CD4-positive, alpha-beta T cell (primary cell): ENCODE measurements at regions not wholly inside any gene's neighbourhood (a gene's known extent, or its start where the extent isn't known, plus 50 kb on each side); places are given as distances from the start of the nearest gene placed in this dataset.

Source experiments
- ATAC-seq: fragments of 200-7000 bp; cut with Tn5 transposase; one replicate; pipeline ENCODE4 v1.10.0; 2022; ENCODE audit warnings: mild to moderate bottlenecking; ENCODE audit not compliant: poor library complexity
- CTCF ChIA-PET: fragments of 350-600 bp; sonication (Branson Sonifier 250); formaldehyde crosslinking; loops from one replicate; lab custom pipeline; 2021; ENCODE audit warnings: antibody characterized with exemption, inconsistent platforms; lab: Charles Lee
- POLR2A ChIA-PET: fragments of 350-600 bp; sonication (Branson Sonifier 250); formaldehyde crosslinking; loops from one replicate; lab custom pipeline; 2021; ENCODE audit warnings: antibody characterized with exemption, inconsistent platforms; lab: Charles Lee
- DNase-seq, 14 experiments: peaks; one replicate each; pipeline ENCODE4 v3.0.0-alpha.2; 2013 to 2020; ENCODE audit warnings: mixed read lengths in 2 of 14
- H3K27ac ChIP-seq, 2 donors: one replicate each; pipeline versions ENCODE4 v1.5.1 to v1.7.0; 2013; ENCODE audit warnings: low read length in 2 of 2, low read depth in 1 of 2, mild to moderate bottlenecking in 1 of 2
- H3K27me3 ChIP-seq, 2 experiments: 1 replicate in 1 of 2; 2 replicates in 1 of 2; pipeline versions ENCODE4 v1.6.1 to v1.7.0; 2013; ENCODE audit warnings: low read length in 2 of 2, control low read depth in 1 of 2, mild to moderate bottlenecking in 1 of 2, moderate library complexity in 1 of 2; ENCODE audit not compliant: insufficient read depth in 2 of 2, control insufficient read depth in 1 of 2
- H3K36me3 ChIP-seq: one replicate; pipeline ENCODE4 v1.6.1; 2013; ENCODE audit warnings: low read length, control low read depth; ENCODE audit not compliant: insufficient read depth
- H3K4me1 ChIP-seq: one replicate; pipeline ENCODE4 v1.6.1; 2013; ENCODE audit warnings: low read length, control low read depth; ENCODE audit not compliant: insufficient read depth
- H3K4me3 ChIP-seq: one replicate; pipeline ENCODE4 v1.5.1; 2013; ENCODE audit warnings: mild to moderate bottlenecking, low read length, moderate library complexity
- H3K9me3 ChIP-seq, 2 experiments: 1 replicate in 1 of 2; 2 replicates in 1 of 2; pipeline versions ENCODE4 v1.6.1 to v1.7.0; 2013; ENCODE audit warnings: low read length in 2 of 2, mild to moderate bottlenecking in 2 of 2, control low read depth in 1 of 2, moderate library complexity in 1 of 2; ENCODE audit not compliant: control insufficient read depth in 1 of 2, insufficient read depth in 1 of 2
- H3K27ac Mint-ChIP-seq: one replicate; pipeline ENCODE4 v1.8.0; 2020; ENCODE audit warnings: mixed read lengths
- H3K27me3 Mint-ChIP-seq: one replicate; pipeline ENCODE4 v1.8.0; 2021; ENCODE audit warnings: mixed read lengths
- H3K36me3 Mint-ChIP-seq: one replicate; pipeline ENCODE4 v1.8.0; 2021; ENCODE audit warnings: low read depth, mixed read lengths
- H3K4me1 Mint-ChIP-seq: one replicate; pipeline ENCODE4 v1.8.0; 2021; ENCODE audit warnings: low read depth, mixed read lengths
- H3K4me3 Mint-ChIP-seq: one replicate; pipeline ENCODE4 v1.8.0; 2020; ENCODE audit warnings: mild to moderate bottlenecking, mixed read lengths
- H3K9me3 Mint-ChIP-seq: one replicate; pipeline ENCODE4 v1.8.0; 2020; ENCODE audit warnings: mixed read lengths
- intact Hi-C, 2 experiments: fragments of 100-400 bp; cut with DNase I in 1 of 2; cut with micrococcal nuclease in 1 of 2; formaldehyde crosslinking; loops; one replicate each; pipeline versions ENCODE4 v1.15.1 to v1.9.0; 2023 to 2025; cut with DNase I, micrococcal nuclease
- TF ChIP-seq, protein P1 (sequence below): fragments of 200-600 bp; IDR thresholded peaks from one replicate; pipeline ENCODE4 v1.8.0; 2022; ENCODE audit warnings: antibody characterized with exemption, mild to moderate bottlenecking

DNA sequence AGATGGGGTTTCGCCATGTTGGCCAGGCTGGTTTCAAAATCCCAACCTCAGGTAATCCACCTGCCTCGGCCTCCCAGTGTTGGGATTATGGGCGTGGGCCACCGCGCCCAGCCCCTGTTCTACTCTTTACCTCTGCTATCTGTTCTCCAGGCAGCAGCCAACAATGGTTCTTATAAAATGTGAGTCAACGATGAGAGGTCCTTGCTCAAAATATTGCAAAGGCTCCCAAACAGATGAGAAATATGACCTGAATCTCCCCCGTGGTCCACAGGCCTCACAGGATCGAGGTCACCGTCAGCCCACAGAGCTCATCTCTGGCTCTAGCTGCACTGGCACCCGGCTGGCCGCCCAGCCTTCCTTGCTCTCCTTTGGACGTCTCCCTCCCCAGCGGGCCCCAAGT, 62.0 kb upstream of the EGFR start:
- DNase-seq (no peak), ATAC-seq (no peak)
- Histone ChIP-seq H3K4me1 (no peaks in the 10 kb centered on the region), H3K27ac (no peak overlapping the region), H3K27me3 (peaks cover 0 to 2% of the 10 kb centered on the region in 2 experiments), H3K9me3 (peaks cover 0 to 11% of the 10 kb centered on the region in 2 experiments), H3K36me3 (no peaks in the 10 kb centered on the region), H3K4me3 (no peak overlapping the region)
- Mint-ChIP-seq H3K27me3 (peaks cover 14% of the 10 kb centered on the region), H3K4me3 (no peak overlapping the region), H3K27ac (no peak overlapping the region), H3K36me3 (no peaks in the 10 kb centered on the region), H3K9me3 (no peaks in the 10 kb centered on the region), H3K4me1 (no peaks in the 10 kb centered on the region)
- TF ChIP-seq, protein P1, sequence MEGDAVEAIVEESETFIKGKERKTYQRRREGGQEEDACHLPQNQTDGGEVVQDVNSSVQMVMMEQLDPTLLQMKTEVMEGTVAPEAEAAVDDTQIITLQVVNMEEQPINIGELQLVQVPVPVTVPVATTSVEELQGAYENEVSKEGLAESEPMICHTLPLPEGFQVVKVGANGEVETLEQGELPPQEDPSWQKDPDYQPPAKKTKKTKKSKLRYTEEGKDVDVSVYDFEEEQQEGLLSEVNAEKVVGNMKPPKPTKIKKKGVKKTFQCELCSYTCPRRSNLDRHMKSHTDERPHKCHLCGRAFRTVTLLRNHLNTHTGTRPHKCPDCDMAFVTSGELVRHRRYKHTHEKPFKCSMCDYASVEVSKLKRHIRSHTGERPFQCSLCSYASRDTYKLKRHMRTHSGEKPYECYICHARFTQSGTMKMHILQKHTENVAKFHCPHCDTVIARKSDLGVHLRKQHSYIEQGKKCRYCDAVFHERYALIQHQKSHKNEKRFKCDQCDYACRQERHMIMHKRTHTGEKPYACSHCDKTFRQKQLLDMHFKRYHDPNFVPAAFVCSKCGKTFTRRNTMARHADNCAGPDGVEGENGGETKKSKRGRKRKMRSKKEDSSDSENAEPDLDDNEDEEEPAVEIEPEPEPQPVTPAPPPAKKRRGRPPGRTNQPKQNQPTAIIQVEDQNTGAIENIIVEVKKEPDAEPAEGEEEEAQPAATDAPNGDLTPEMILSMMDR, result no peak
- ChIA-PET POLR2A (no interaction called here), CTCF (no interaction called here)
- intact Hi-C loops, result no loop called here

DNA sequence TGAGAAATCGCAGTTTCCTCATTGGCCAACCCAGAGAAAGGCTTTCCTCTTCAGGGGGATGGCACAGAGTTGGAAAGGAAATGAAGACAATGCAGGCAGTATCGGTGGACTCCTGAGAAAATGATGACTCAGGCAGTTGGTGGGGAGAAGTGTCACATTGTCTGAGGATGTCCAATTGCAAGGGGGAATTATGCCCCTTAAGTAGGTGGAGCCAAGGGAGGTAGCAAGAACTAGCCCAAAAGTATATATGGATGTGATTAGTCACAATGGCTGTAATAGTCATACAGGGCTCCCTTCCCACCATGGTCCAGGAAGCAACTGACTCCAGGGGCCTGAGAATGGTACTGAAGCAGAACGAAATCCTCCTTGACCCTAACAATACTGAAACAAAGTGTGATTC, 58.3 kb upstream of the EGFR start:
- TF ChIP-seq, protein P1, result no peak
- no peaks in the 10 kb centered on the region for H3K36me3 ChIP-seq
- CTCF ChIA-PET, result no interaction called here
- H3K4me1 ChIP-seq, result no peaks in the 10 kb centered on the region
- H3K27ac ChIP-seq, result no peak overlapping the region
- H3K9me3 ChIP-seq, result peaks cover 0 to 11% of the 10 kb centered on the region in 2 experiments
- no peak overlapping the region for H3K27ac Mint-ChIP-seq
- intact Hi-C loops, result no loop called here
- H3K27me3 ChIP-seq, result peaks cover 0 to 2% of the 10 kb centered on the region in 2 experiments
- no peak overlapping the region for H3K4me3 ChIP-seq
- ATAC-seq (no peak), DNase-seq (no peak)
- H3K4me1 Mint-ChIP-seq, result no peaks in the 10 kb centered on the region
- no peaks in the 10 kb centered on the region for H3K36me3 Mint-ChIP-seq
- peaks cover 11% of the 10 kb centered on the region for H3K27me3 Mint-ChIP-seq
- H3K4me3 Mint-ChIP-seq, result no peak overlapping the region
- no peaks in the 10 kb centered on the region for H3K9me3 Mint-ChIP-seq
- POLR2A ChIA-PET, result no interaction called here

DNA sequence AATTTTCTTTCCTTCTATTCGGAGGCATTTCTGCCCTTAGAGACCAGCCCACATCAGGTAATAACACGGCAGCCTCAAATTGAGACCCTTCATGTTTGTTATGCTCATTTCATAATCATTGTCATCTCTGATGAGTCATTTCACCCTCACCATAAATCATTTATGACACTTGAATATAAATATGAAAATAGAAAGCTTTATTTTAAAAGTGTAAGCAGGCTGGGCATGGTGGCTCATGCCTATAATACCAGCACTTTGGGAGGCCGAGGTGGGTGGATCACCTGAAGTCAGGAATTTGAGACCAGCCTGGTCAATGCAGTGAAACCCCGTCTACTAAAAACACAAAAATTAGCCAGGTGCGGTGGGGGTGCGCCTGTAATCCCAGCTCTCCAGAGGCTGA, 57.4 kb upstream of the EGFR start:
- Mint-ChIP-seq H3K36me3 (no peaks in the 10 kb centered on the region), H3K27ac (no peak overlapping the region), H3K4me1 (no peaks in the 10 kb centered on the region), H3K9me3 (no peaks in the 10 kb centered on the region), H3K4me3 (no peak overlapping the region), H3K27me3 (peaks cover 11% of the 10 kb centered on the region)
- H3K27me3 ChIP-seq, result peaks cover 0 to 2% of the 10 kb centered on the region in 2 experiments
- peaks cover 0 to 11% of the 10 kb centered on the region in 2 experiments for H3K9me3 ChIP-seq
- no peaks in the 10 kb centered on the region for H3K36me3 ChIP-seq
- intact Hi-C loops, result no loop called here
- H3K4me3 ChIP-seq, result no peak overlapping the region
- no peak for DNase-seq
- ChIA-PET POLR2A (no interaction called here), CTCF (no interaction called here)
- TF ChIP-seq, protein P1, result no peak
- no peak overlapping the region for H3K27ac ChIP-seq
- ATAC-seq, result no peak
- H3K4me1 ChIP-seq, result no peaks in the 10 kb centered on the region
